ENCODE measurements at regions not wholly inside any gene's neighbourhood (a gene's known extent, or its start where the extent isn't known, plus 50 kb on each side); places are given as distances from the start of the nearest gene placed in this dataset.

- TF ChIP-seq CTCF (conservative IDR thresholded peaks at IDR 0.05; ENCODE audit: low read depth, low read length) (no peak), EZH2 (IDR thresholded peaks at IDR 0.05; ENCODE audit: low read length, unreplicated experiment) (no peak), EZH2phosphoT487 (IDR thresholded peaks at IDR 0.05; ENCODE audit: borderline replicate concordance, low read length) (no peak)
Observed at GRCh38 chr12:32030151-32030550, 70.9 kb downstream of the RESF1 start.

Measured in PC-3 (cell line).